ENCODE measurements at regions not wholly inside any gene's neighbourhood (a gene's known extent, or its start where the extent isn't known, plus 50 kb on each side); places are given as distances from the start of the nearest gene placed in this dataset.

GRCh38 chr10:107553470-107553869 lies 389.0 kb upstream of the SORCS1 start:
- POLR2A ChIA-PET, result no interaction called here
- H3K4me1 ChIP-seq (ENCODE audit: control insufficient read depth, insufficient read depth, low read length), result no peaks in the 10 kb centered on the region
- TF ChIP-seq OVOL3 (tag by site-specific recombination; IDR thresholded peaks at IDR 0.05) (no peak), ZNF341 (tag by site-specific recombination; IDR thresholded peaks at IDR 0.05; ENCODE audit: low read depth) (no peak), ZNF398 (tag by site-specific recombination; IDR thresholded peaks at IDR 0.05) (no peak), ZSCAN5A (tag by site-specific recombination; IDR thresholded peaks at IDR 0.05) (no peak), ZNF513 (tag by site-specific recombination; IDR thresholded peaks at IDR 0.05) (no peak), SETDB1 (IDR thresholded peaks at IDR 0.05; ENCODE audit: insufficient read length, low read length) (no peak), ZNF623 (tag by site-specific recombination; IDR thresholded peaks at IDR 0.05) (no peak), ZNF48 (tag by site-specific recombination; IDR thresholded peaks at IDR 0.05) (no peak), ZNF221 (tag by site-specific recombination; IDR thresholded peaks at IDR 0.05; ENCODE audit: borderline replicate concordance) (no peak), HOXC10 (CRISPR knock-in tag; IDR thresholded peaks at IDR 0.05) (no peak), GLIS1 (tag by site-specific recombination; IDR thresholded peaks at IDR 0.05) (no peak), ZNF792 (tag by site-specific recombination; IDR thresholded peaks at IDR 0.05) (no peak), SP2 (tag by site-specific recombination; IDR thresholded peaks at IDR 0.05) (no peak), ZNF692 (tag by site-specific recombination; IDR thresholded peaks at IDR 0.05) (no peak), ZBTB11 (tag by site-specific recombination; conservative IDR thresholded peaks at IDR 0.05; ENCODE audit: low read depth) (no peak), IKZF3 (tag by site-specific recombination; IDR thresholded peaks at IDR 0.05) (no peak), YY2 (tag by site-specific recombination; IDR thresholded peaks at IDR 0.05) (no peak), ZNF580 (tag by site-specific recombination; IDR thresholded peaks at IDR 0.05) (no peak), GLI4 (tag by site-specific recombination; IDR thresholded peaks at IDR 0.05) (no peak)
- H3K36me3 ChIP-seq (ENCODE audit: control insufficient read depth in 2 of 2, insufficient read depth in 1 of 2, low read length in 2 of 2), result no peaks in the 10 kb centered on the region
- H3K9me3 ChIP-seq (ENCODE audit: control insufficient read depth, insufficient read depth, low read depth, low read length), result no peaks in the 10 kb centered on the region
- CTCF ChIA-PET, result no interaction called here
- H3K27ac ChIP-seq (ENCODE audit: extremely low read depth, low read depth, low read length), result no peak overlapping the region
- H3K4me3 ChIP-seq (ENCODE audit: low read depth, low read length), result no peak overlapping the region
